Renal cortical epithelial cell (primary cell): ENCODE measurements at regions not wholly inside any gene's neighbourhood (a gene's known extent, or its start where the extent isn't known, plus 50 kb on each side); places are given as distances from the start of the nearest gene placed in this dataset.

Experiments used
- DNase-seq: peaks from one replicate; pipeline ENCODE4 v3.0.0-alpha.2; 2011; ENCODE audit warnings: low read depth

DNA sequence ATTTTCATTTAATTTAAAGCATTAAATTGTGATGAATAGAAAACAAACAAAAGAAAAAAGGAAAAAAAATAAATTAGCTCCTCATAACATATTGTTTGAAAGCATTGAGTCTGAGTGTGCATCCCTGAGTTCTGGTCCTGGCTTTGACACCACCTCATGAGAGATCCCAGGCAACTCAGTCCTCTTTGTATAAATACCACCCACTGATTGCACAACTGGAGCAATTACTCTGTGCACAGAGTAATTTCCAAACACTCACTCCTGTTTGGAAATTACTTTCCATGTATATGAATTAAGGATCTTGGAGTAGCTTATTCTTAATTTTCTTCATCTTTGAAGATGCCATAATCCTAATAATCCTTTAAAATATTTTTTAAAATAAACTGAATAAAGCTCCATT is 59.4 kb upstream of the C5orf46 start:
- DNase-seq, result no peak

DNA sequence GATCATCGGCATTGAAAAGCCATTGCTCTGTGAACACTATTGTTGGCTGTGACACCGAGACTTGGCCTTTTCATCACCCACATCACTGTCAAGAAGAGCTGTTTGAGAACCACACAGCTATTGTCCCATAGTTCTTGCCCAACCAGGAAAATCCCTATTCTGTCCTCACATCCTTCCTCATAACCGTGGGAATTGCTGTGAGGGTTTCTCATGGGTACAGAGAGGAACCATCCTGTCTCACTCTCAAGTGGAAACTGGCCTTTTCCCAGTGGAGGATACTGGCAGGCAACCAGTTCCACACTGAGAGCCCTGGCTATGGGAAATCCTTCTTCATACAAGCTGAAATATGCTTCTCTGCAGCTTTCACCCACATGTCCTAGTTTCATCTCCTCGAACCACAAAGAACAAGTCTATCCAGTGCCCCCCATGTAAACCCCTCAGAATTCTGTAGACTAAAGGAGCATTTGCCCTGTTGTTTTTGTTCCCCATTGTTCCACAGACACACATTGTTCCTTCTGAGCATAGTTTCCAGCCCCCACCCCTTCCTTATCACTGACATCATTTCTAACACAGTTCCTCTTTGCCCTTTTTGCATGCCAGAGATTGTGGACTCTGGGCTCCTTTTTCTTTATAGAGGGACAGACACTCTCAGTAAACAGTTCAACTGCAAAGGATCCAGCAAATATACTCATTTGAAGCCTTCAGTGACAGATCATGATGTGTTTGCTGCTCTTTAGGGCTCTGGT is 57.8 kb upstream of the C5orf46 start:
- DNase-seq, result no peak

DNA sequence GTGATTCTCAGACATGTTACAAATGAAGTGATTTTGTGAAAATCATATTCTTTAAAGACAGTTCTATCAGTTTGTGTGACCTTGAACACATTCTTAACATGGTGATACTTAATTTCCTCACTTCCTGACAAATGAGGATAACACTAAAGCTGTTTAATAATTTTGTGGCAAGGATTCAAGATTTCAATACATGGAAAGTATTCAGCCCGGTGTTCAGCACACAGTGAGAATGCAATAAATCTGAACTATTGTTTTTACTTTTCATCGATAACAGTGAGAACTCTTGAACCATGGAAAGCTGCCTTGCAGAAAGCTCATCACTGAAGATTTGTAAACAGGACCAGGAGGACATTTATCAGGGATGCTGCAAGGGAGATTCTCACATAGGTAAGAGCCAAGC is 57.1 kb upstream of the C5orf46 start:
- no peak for DNase-seq

DNA sequence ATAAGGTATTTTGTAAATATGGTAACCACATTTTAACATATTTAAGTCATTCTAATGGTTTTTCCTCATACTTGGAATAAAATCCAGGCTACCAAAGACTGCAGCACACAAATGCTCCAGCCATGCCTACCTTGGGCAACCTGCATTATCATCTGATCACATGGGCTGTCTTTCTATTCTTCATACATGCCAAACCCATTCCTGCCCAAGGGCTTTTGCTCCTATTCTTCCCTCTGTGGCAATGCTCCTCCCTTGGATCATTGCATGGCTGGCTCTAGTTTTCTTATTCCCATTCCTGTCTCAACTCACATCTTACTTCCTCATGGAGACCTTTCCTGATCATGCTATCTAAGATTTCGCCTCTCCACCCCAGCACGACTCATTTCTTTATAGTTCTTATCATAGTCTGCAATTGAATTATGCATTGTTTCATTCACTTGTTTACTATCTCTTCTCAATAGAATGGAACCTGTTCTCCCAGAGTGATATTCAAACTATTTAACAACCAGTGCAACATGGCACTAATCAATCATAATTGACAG is 54.9 kb upstream of the C5orf46 start:
- DNase-seq, result no peak

DNA sequence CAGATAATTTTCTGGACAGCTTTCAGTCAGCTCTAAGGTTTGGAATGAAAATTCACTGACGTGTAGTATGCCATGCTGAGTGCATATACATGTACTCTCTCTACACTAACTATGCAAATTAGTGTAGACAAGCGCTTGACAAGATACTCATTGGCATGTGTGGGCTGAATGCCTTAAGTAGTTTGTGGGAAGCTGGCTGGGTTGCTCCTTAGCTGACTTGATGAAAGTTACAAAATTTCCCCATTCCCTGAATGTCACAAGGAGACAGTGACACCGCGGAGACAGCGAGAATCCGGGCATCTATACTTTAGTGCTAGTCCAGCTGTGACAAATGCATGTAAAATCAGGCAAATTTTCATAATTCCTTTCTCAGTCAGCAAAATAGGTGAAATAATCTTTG is 51.6 kb upstream of the C5orf46 start:
- no peak for DNase-seq

DNA sequence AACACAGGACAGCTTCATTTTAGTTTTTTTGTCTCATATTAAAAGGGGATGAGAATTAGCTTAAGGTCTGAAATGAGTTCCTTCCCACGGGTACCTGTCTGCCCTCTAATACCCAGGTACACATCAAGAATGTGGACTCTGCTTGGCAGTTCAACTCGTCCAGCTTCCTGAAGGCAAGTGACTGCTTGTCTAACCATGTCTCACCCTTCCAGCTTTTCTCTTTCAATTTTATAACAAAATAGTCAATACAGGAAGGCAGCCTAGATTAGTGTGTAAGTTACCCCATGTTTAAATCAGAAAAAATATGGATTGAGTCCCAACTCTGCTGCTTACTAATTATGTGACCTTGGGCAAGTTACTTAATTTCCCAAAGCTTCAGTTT is 50.5 kb upstream of the C5orf46 start:
- no peak for DNase-seq

DNA sequence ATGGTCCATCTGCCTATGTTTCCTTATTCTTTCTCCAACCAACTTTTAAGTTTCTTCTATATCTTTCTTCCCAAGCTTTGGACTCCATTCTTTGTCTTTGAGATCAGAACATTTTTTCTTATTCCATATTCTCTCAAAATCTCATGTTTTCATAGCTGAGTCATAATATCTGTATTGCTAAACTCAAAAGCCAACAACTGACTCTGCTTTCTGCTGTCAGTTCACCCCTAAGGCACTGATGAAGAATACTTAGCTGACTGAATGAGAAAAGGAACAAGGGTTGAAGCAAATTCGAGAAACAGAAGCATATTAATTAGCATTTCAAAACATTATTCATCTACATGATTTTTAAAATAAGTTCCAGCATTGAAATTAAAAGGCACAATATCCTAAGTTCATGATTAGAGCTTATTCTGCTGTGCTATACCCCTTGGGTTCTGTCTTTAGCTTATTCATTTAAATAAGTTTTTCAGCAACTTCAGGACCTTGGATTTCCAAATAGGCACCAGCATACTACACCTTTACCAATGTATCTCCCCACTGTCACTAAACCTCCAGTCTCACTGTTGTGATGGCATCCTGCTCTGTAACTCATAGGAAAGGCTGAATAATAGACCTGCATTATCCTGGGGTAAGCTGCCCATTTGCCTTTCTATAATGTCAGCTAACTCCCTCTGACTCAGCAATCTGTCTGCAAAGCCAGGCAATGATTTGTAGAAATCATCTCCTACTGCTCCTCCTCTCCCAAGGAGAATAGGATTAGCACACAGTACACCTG is 49.9 kb upstream of the C5orf46 start:
- DNase-seq, result no peak
